Suppressor macrophage (primary cell): ENCODE measurements at regions not wholly inside any gene's neighbourhood (a gene's known extent, or its start where the extent isn't known, plus 50 kb on each side); places are given as distances from the start of the nearest gene placed in this dataset.
"Not testable (repeated sequence)": the region's sequence is repeated elsewhere in the genome, so short reads cannot be mapped to it uniquely, and the experiment has no call there.

ENCODE experiments used
- DNase-seq, 4 experiments: peaks; one replicate each; pipeline ENCODE4 v3.0.0-alpha.2; 2020 to 2022

DNA sequence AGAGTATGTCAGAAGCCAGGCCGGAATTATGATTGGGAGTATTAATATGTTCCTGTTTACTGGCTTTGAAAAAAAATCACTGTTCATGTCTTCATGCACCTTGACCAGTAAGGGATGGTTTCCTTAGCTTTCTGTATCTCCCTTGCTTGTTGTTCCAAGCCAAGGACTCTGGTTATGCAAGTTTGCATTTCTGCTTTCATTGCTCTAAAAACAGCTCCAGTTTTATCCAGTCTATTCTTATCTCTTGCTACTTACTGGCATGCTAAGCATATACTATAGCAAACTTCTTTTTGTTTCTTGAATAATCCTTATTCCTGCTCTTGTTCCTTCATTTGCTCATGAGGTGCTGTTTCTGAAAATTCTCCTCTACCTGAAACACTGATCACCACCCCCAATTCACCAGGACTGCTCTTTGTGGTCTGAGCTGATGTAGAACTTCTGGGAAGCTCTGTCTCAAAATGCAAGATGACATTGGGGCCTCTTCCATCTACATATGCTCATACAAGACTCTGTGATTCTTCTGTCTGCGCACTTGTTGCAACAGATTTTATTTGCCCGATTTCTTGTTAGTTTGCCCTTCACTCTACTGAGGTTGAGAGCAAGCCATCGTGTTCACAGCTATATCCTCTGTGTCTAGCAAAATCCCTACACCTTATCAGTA lies 173.0 kb downstream of the EBLN2 start:
- DNase-seq, result peak in 2 of 4 experiments; percentile 2 to 7

DNA sequence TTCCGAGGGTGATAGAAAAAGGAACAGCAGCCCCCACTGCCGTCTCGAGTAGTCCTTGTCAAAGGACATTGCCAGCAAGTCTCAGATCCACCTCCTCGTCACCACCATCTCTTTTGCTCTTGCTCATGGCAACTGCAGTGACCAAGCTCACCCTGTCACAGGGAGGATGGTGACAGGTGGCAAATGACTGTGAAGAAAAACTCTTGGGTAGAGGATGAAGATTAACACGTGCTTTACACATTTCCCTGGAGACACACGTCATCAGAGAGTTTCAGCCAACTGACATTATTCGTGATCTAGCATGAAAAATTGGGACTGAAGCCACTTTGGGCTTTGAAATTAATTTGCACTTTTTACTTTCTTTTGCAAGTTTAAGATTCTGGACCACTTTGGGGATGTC lies 174.3 kb downstream of the EBLN2 start:
- DNase-seq, result no peak

DNA sequence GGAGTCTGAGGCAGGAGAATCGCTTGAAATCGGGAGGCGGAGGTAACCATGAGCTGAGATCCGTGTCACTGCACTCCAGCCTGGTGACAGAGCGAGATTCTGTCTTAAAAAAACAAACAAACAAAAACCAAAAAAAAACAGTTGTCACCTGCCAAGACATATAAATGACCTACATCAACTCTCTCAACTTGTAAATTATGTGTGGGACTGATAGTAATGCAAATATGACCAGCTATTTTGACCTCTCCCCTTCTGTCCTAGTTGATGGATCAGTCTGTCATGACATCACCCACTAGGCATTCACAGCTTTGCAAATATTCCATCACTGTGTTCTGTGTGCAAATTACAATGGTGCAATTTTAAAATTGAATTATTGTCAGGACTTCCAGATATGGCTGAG lies 175.4 kb downstream of the EBLN2 start:
- no peak for DNase-seq

DNA sequence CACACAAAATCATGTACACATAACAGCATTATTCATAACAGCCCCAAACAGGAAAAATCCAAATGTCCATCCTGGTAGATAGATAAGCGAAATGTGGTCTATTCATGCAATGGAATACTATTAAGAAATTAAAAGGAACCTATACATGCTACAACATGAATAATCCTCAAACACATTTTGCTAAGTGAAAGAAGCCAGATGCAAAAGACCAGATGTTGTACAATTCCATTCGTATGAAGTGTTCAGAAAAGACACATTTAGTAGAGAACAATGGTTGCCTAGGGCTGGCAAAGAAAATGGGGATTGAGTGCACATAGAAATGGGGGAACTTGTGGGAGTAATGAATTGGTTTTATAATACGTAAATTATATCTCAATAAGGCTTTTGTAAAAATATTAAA lies 182.3 kb downstream of the EBLN2 start:
- DNase-seq, result no peak

DNA sequence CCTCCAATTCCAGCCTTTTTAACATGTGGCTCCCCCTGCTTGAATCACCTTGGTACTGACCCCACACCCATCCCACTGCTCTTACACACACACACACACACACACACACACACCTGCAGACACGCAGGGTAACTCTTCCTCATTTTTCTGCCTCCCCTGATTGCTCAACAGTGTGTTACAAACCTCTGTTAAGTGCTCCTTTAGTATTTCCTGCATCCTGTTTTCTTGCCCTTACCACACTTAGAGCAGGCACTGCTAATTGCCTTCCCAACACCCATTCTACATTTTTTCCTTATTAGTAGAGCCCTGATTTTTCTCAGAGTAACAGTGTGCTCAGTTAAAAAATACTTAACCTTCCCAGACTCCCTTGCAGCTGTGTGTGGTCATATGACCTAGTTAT lies 184.0 kb downstream of the EBLN2 start:
- DNase-seq, result no peak

DNA sequence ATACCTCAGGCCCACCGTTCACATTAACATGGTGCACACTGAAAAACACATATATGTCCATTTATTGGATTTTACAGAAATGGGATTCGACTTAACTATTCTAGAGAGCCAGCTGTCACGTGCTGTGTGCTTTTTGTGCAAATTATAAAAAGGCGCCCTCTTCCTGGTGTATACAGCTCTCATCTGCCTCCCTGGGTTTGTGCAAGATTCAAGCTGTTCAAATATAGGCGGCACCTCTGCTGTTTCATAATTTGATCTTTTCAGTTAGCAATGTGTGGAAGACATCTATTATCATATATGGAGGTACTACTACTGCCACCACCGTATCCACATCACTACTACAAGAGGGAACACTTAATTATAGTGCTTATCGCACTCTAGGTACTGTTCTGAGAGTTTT lies 187.6 kb downstream of the EBLN2 start:
- DNase-seq, result no peak

DNA sequence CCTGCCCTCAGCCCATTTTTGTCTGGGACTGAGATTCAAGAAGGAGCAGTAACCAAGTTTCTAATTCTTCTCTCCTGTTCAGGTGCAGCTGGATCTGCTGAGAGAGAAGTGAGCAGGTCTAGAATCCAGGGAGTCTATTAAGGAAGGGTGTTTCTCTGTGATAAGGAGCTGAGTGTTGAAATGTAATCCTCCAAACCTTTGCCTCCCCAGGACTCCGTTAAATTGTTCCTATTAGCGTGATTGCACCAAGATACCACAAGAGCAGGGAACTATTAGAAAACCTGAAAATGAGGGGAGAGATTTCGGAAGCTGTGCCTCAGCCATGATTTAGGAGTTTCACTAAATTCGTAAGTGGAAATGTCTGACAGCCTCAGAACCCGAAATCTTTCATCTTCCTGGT lies 192.6 kb downstream of the EBLN2 start:
- no peak for DNase-seq

DNA sequence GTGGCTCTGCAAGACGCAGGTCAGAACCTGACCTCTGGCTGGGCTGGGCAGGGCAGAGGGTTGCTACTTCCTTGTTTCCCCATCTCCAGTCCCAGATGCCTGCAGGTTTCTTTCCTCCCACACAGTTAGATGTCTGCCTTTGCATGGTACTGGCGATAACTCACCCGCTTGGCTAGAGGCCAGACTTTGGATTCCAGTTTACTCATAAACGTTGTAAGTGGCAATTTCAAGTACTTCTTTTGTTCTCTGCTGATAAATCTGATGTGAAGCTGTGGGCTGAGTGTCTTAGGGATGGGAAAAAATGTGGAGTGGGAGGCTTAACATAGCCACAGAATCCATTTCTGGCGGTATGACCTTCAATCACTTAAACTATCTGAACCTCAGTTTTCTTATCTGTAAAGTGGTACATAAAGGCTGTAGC lies 194.2 kb downstream of the EBLN2 start:
- DNase-seq, result no peak

DNA sequence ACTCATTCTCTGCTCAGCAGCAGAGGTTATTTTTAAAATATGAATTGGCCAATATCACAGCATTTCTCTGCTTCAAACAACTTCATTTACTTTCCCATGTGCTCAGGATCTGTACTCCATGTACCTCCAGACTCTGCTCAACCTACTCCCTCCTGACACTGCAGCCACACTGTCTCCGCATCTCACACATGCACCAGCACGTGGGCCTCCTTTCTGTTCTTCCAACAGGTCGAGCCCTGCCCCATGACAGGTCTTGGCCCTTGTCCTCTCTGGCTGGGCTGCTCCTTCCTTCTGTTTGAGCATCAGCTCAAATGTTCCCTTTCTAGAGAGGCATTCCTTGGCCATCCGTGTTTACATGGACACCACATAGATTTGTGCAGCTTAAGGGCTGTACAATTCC lies 195.7 kb downstream of the EBLN2 start:
- no peak for DNase-seq

DNA sequence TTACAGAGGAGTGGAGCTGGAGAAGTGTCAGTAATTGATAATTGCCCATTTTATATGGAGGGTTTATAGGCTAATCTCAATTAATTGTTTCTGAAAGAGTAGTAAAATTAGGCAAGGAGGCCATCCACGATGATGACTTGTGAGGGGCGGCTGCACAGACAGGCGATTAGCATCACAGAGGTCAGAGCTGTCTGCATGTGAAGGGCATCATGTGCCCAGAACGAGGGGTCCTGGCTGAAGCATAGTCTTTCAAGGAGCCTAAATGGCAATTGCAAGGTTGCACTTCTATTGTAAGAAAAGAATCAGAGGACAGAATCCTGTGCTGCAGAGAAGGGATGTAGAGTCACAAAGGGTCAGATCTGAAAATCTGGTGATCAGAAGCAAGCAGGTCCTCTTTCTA lies 196.6 kb downstream of the EBLN2 start:
- no peak for DNase-seq

DNA sequence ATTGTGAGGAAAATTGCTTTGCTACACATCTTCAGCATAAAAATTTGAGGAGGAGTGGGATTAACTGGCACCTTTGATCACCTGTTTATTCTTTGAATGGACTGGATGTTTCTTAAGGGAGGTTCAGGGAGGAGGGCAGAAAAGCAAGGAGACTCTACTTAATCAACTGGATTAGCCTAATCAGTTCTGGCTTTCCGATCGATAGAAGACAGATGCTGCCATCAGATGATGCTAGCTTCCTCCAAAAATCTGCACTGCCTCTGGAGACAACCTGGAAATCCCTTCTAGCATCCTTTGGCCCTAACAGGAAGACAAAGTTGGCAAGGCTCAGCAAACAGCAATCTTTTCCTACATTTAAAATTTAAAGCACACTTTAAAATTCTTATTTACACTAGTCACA lies 197.8 kb downstream of the EBLN2 start:
- DNase-seq, result no peak

DNA sequence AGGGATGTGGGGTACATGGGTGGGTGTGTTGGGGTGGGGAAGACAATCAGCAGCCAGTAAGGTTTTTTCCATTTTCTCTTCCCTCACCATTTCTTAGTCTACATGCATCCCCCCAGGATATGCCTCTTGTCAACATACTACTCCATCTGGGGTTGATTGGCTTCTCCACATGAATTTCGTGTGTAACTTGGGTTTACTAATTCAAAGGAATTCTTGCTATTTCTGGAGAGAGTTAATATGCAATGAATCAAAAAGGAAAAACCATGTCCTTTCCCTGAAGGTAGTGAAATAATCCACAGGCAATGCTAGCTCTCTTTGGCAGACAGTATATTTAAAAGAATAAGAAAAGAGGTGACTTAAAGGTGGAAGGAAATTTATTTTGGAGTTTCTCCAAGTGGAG lies 198.4 kb downstream of the EBLN2 start:
- DNase-seq, result no peak

DNA sequence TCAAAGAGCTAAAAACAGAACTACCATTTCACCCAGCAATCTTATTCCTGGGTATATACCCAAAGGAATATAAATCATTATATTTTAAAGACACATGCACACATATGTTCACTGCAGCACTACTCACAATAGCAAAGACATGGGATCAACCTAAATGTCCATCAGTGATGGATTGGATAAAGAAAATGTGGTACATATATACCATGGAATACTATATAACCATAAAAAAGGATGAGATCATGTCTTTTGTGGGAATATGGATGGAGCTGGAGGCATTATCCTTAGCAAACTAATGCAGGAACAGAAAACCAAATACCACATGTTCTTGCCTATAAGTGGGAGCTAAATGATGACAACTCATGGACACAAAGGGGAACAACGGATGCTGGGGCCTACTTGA lies 205.1 kb downstream of the EBLN2 start:
- not testable (repeated sequence) for DNase-seq

DNA sequence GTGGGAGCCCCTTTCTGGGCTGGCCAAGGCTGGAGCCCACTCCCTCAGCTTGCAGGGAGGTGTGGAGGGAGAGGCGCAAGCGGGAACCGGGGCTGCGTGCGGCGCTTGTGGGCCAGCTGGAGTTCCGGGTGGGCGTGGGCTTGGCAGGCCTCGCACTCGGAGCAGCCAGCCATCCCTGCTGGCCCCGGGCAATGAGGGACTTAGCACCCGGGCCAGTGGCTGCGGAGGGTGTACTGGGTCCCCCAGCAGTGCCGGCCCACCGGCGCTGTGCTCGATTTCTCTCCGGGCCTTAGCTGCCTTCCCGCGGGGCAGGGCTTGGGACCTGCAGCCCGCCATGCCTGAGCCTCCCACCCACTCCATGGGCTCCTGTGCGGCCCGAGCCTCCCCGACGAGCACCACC lies 207.7 kb downstream of the EBLN2 start:
- not testable (repeated sequence) for DNase-seq

DNA sequence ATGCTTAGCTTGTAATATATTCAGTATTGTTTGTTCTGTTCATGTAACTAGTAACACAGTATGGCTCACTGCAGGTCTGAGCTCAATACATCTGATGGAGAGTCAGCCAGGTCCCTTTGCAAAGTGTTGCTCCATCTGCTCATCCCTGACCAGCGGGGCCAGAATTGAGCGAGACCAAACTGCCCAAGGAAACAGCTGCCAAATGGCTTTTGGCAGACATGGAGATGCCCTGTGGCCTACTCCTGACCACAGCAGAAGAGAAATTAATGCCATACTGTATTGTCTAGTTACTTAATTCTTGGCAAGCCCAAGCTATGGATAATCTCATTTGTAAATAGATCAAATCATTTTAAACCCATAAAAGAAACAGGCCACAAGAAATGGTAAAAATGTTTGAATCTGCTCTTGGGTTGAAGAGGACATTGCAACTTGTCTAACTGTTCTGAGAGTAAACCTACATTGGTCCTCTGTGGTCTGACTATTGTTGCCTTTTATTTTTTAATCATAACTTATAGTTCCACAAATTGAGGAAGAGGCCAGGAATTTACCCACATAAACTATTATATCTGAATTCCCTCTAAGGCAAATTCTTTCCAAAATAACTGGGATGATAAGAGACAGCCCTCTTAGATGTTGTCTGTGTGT lies 209.5 kb downstream of the EBLN2 start:
- no peak for DNase-seq

DNA sequence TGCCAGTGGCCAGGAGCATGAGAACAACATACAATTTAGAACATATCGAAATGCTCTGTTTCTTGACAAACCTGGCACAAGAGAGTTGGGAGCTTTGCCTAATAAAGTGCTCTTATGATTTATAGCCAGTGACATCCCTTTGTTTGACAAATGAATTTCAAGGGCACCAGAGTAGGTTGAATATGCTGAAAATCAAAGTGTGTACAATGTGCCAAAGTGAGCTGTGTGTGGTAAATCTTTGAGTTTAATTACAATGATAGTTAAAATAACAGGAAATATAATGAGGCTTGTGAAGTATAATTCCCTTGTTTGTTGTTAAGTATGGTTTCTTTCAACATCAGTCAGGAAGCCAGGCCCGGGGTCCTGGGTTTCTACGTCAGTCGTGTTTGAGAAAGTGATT lies 211.9 kb downstream of the EBLN2 start:
- no peak for DNase-seq

DNA sequence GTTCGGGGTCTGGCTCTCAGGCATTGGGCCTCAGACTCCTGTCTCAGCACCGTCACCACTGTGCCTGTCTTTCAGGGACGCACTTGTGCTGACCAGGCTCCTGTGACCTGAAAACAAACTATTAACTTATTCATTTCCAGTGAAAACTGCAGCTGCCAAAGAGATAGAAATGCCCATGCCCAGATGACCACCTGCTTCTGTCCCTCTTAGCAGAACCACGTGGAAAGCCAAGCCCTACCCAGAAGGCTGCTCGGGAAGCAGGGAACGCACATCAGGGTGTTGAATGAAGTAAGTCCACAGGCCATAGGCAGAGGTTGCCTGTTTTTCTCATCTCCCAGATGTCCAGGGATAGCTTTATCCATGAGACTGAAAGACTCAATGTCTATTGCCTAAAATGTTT lies 219.3 kb downstream of the EBLN2 start:
- DNase-seq, result no peak

DNA sequence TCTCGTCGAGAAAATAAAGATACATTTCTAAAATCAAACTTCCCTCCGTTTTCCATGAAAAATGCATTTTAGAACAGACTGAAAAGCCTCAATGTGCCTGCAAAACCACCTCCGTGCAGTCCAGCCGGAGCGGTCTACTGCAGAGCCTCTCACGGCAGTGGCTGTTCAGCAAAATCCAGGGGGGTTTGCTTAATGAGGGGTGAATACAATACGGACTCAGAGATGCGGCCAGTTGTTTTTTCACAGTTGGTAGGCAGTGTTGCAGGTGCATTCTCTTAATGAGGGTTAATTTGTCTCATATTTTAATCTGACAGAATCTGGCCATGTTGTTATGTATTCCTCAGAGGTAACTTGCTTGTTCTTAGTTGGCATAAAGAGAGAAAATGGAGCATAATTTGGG lies 223.0 kb downstream of the EBLN2 start:
- no peak for DNase-seq

DNA sequence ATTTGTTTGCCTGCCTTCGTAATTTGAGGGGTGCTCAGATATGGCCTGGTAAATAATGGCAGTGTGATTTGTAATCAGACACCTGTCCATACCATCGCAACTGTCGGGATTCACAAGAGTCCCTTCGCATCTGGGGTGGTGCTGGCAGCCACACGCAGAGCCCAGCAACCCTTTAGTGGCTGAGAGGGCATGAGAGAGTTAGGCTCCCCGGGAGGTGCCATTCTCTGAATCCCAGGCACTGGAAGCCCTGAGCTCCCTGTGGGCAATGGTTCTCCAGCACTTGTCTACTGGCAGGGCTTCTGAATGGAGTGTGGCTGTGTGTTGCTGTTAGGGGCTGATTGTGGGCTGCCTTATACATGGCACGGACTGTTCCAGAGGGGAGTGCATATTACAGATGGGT lies 230.1 kb downstream of the EBLN2 start:
- DNase-seq, result no peak

DNA sequence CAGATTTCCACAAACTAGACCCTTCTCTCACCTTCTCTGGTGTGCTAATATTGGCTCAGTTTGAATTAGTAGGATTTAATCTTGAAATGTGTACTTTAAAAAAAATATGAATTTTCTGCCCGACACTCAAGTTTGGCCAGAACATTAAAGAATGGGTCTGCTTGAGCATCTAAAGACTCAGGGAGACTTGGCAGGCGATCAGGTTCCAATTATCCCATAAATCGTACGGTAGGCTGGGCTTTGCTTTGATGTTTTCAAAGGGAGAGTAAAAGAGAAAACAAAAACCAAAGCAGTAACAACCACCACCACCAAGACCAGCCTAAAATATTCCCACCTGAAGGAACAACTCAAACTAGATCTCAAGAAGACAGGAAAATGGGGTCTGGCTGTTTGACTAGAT lies 230.8 kb downstream of the EBLN2 start:
- no peak for DNase-seq

DNA sequence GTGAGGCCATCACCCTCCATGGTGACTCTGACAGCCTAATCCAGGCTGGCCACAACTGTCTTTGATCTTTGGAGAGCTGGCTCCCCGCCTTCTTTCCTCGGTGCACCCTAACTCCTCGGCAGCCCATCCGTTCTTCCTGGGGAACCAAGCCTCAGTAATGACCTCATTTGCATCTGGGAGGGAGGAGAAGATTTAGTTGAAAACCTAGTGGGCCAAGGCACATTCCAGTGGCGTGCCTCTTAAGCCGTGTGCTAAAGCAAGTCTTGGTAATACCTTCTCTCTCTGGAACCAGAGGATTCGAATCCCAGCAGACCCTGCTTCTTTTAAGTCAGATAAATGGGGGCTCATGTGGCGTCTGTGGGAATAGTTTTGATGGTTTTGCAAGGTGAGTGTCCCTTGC lies 233.1 kb downstream of the EBLN2 start:
- DNase-seq, result no peak

DNA sequence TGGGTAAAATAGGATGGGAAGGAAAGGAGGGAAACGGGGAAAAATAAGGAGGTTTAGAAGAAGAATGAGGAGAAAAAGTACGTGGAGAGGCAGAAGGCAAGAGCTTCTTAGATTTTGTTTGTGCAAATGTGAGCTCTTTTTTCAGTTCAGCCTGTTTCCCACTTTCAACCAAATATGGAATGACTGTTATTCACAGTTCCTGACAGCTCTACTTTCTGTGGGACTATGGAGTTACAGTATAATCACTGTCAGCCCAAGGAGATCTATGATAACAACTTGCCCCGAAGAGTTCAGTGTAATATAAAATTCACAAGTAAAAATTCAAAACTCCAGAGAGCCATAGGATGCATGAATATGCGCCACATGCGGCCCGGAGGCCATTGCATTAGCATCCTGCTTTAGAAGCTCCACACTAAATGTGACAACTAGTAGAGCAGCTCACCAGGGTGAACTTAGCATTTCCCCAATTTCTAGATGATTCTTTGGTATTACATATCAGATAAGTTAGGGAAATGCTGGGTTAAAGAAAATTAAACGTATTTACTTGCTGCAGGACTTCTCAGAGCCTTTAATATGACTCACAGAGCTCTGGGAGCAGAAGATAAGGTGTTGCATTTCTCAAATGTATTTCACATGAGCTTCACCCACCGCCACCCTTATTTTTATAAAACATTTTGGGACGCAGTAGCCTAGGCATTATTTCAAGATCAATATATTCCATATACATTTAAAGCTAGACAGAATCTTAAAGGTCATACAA lies 234.6 kb downstream of the EBLN2 start:
- no peak for DNase-seq

DNA sequence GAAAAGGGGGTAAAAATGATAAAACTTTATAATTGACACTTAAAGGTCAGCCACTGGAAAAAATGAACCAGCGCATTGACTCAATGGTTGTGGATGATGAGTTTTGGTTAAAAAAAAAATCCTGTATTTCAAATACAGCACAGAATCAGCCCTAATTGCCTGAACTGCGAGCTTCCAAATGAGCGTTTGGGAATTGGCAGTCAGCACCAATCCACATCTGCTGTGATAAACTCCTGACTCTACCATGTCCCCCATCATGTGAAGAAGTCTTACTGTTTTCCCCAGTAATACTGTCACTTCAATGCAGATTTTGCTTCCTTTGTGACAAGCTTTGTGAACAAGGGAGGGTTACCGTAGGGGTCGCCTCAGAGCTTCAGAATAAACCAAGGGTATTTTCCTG lies 235.4 kb downstream of the EBLN2 start:
- DNase-seq, result no peak
